B cell (primary cell): ENCODE measurements at regions not wholly inside any gene's neighbourhood (a gene's known extent, or its start where the extent isn't known, plus 50 kb on each side); places are given as distances from the start of the nearest gene placed in this dataset.

Experiments
- EZH2 ChIP-seq: IDR thresholded peaks from 2 replicates; pipeline ENCODE4 v1.6.1; 2012; ENCODE audit warnings: borderline replicate concordance, low read depth, mild to moderate bottlenecking, moderate library complexity, low read length; ENCODE audit not compliant: insufficient read depth, poor library complexity, severe bottlenecking
- TF ChIP-seq, protein P1 (sequence below): fragments of 200-600 bp; IDR thresholded peaks from one replicate; pipeline ENCODE4 v1.8.0; 2022; ENCODE audit warnings: antibody characterized with exemption, mild to moderate bottlenecking

DNA sequence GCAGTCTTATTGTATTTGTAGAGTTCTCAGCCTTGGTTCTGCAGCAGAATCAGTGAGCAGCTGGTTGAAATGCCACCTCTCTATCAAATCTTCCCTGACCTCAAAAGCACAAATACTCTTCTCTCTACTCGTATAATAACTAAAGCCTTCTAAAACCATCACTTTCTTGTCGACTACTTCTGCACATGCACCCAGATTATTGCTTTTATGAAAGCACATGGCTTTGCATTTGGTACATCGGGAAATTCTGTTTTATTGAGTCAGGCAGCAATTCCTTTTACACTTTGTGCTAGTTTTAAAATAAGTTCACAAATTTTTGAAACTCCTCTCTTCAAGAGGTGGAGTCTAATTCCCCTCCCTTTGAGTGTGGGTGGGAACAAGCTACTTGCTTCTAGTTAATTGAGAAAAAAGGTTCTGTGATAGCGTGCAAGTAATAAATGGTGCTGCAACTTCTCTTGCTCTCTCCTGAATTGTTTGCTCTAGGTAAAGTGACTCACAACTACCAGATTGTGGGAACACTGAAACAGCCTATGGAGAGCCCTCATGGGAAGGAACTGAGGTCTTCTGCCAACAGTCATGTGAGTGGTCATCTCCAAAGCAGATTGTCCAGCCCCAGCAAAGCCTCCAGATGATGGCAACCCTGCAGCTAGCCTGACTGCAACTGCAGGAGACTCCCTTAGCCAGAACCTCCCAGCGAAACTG lies 66.0 kb upstream of the TAF1L start:
- TF ChIP-seq, protein P1, sequence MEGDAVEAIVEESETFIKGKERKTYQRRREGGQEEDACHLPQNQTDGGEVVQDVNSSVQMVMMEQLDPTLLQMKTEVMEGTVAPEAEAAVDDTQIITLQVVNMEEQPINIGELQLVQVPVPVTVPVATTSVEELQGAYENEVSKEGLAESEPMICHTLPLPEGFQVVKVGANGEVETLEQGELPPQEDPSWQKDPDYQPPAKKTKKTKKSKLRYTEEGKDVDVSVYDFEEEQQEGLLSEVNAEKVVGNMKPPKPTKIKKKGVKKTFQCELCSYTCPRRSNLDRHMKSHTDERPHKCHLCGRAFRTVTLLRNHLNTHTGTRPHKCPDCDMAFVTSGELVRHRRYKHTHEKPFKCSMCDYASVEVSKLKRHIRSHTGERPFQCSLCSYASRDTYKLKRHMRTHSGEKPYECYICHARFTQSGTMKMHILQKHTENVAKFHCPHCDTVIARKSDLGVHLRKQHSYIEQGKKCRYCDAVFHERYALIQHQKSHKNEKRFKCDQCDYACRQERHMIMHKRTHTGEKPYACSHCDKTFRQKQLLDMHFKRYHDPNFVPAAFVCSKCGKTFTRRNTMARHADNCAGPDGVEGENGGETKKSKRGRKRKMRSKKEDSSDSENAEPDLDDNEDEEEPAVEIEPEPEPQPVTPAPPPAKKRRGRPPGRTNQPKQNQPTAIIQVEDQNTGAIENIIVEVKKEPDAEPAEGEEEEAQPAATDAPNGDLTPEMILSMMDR, result no peak
- TF ChIP-seq EZH2, result no peak
